ENCODE measurements at regions not wholly inside any gene's neighbourhood (a gene's known extent, or its start where the extent isn't known, plus 50 kb on each side); places are given as distances from the start of the nearest gene placed in this dataset.

- no peak for TF ChIP-seq CTCF (IDR thresholded peaks at IDR 0.05; ENCODE audit: borderline replicate concordance, extremely low read depth, low read length, poor library complexity, severe bottlenecking)
- no peak for TF ChIP-seq EZH2 (IDR thresholded peaks at IDR 0.05; ENCODE audit: borderline replicate concordance, low read depth, low read length, severe bottlenecking)
Observed at GRCh38 chr12:76246611-76247010, 101.6 kb downstream of the BBS10 start.
